MM.1S (cell line): ENCODE measurements at regions not wholly inside any gene's neighbourhood (a gene's known extent, or its start where the extent isn't known, plus 50 kb on each side); places are given as distances from the start of the nearest gene placed in this dataset.

ENCODE experiments used
- DNase-seq: peaks from one replicate; pipeline ENCODE4 v3.0.0-alpha.2; 2015
- H2AFZ ChIP-seq: fragments of 300-600 bp; sonication (generic); 2 replicates; pipeline ENCODE4 v1.6.0; 2016; ENCODE audit warnings: antibody characterized with exemption, low read length
- H3F3A ChIP-seq: fragments of 300-600 bp; sonication (generic); 2 replicates; pipeline ENCODE4 v1.6.1; 2016; ENCODE audit warnings: mild to moderate bottlenecking, antibody characterized with exemption, low read length, moderate library complexity, mixed read lengths; ENCODE audit not compliant: insufficient read depth
- H3K27ac ChIP-seq: fragments of 300-600 bp; sonication (generic); 2 replicates; pipeline ENCODE4 v1.5.1; 2016; ENCODE audit warnings: mild to moderate bottlenecking, low read length
- H3K27me3 ChIP-seq: fragments of 300-600 bp; sonication (generic); replicated peaks from 2 replicates; pipeline ENCODE4 v1.6.0; 2016; ENCODE audit warnings: low read length; ENCODE audit not compliant: insufficient read depth
- H3K36me3 ChIP-seq: fragments of 300-600 bp; sonication (generic); replicated peaks from 2 replicates; pipeline ENCODE4 v1.6.1; 2016; ENCODE audit warnings: mild to moderate bottlenecking, low read length, mixed read lengths; ENCODE audit not compliant: insufficient read depth
- H3K4me1 ChIP-seq: fragments of 300-600 bp; sonication (generic); 2 replicates; pipeline ENCODE4 v1.6.1; 2016; ENCODE audit warnings: low read length, mixed read lengths
- H3K4me2 ChIP-seq: fragments of 300-600 bp; sonication (generic); 2 replicates; pipeline ENCODE4 v1.6.0; 2016; ENCODE audit warnings: low read depth, low read length
- H3K4me3 ChIP-seq: fragments of 300-600 bp; sonication (generic); 2 replicates; pipeline ENCODE4 v1.5.1; 2016; ENCODE audit warnings: low read length, mixed read lengths
- H3K79me2 ChIP-seq: fragments of 300-600 bp; sonication (generic); 2 replicates; pipeline ENCODE4 v1.6.1; 2016; ENCODE audit warnings: mixed run types, low read length, mixed read lengths
- H3K9ac ChIP-seq: fragments of 300-600 bp; sonication (generic); 2 replicates; pipeline ENCODE4 v1.6.1; 2016; ENCODE audit warnings: low read length, mixed read lengths
- H3K9me2 ChIP-seq: fragments of 300-600 bp; sonication (generic); replicated peaks from 2 replicates; pipeline ENCODE4 v1.6.1; 2016; ENCODE audit warnings: mild to moderate bottlenecking, low read length, mixed read lengths; ENCODE audit not compliant: insufficient read depth
- H3K9me3 ChIP-seq: fragments of 300-600 bp; sonication (generic); replicated peaks from 2 replicates; pipeline ENCODE4 v1.6.1; 2016; ENCODE audit warnings: mild to moderate bottlenecking, low read length, mixed read lengths; ENCODE audit not compliant: insufficient read depth
- H4K20me1 ChIP-seq: fragments of 300-600 bp; sonication (generic); 2 replicates; pipeline ENCODE4 v1.6.1; 2016; ENCODE audit warnings: mild to moderate bottlenecking, low read length, moderate library complexity, mixed read lengths; ENCODE audit not compliant: insufficient read depth
- EZH2 ChIP-seq: fragments of 300-600 bp; sonication (generic); optimal IDR thresholded peaks from 2 replicates; pipeline ENCODE3; 2017; ENCODE audit warnings: low read depth, mild to moderate bottlenecking, antibody characterized with exemption, low read length, mixed read lengths
- EZH2phosphoT487 ChIP-seq: fragments of 300-600 bp; sonication (generic); IDR thresholded peaks from 2 replicates; pipeline ENCODE4 v1.6.1; 2018; ENCODE audit warnings: antibody characterized with exemption, low read length
- TF ChIP-seq, protein P1 (sequence below): fragments of 300-600 bp; sonication (generic); IDR thresholded peaks from 2 replicates; pipeline ENCODE4 v1.5.1; 2016; ENCODE audit warnings: antibody characterized with exemption, low read length, mixed read lengths

DNA sequence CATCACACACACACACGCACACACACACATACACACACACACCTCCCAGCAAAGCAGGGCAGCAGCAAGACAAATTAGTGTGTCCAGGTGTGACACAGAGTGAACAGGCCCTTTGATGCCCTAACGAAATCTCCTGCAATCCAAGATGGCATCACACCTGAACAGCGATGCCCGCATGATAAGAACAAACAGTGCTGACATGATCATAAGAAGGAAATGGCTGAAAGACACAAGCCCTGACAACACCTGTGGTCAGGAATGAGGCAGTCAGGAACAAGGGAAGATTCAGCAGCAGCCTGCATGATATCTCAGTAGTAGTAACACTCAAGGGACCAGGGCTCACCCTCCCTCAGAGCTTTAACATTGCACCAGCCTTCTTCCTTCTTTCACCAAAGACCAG, 156.9 kb downstream of the FAXC start:
- H3K27me3 ChIP-seq = no peaks in the 10 kb centered on the region
- no peak overlapping the region for H3K4me2 ChIP-seq
- H3K27ac ChIP-seq = no peak overlapping the region
- no peaks in the 10 kb centered on the region for H3K4me1 ChIP-seq
- no peaks in the 10 kb centered on the region for H4K20me1 ChIP-seq
- DNase-seq = no peak
- no peaks in the 10 kb centered on the region for H3F3A ChIP-seq
- H3K79me2 ChIP-seq = no peaks in the 10 kb centered on the region
- H3K36me3 ChIP-seq = no peaks in the 10 kb centered on the region
- H3K9ac ChIP-seq = no peak overlapping the region
- TF ChIP-seq EZH2phosphoT487 (no peak), EZH2 (no peak)
- TF ChIP-seq, protein P1, sequence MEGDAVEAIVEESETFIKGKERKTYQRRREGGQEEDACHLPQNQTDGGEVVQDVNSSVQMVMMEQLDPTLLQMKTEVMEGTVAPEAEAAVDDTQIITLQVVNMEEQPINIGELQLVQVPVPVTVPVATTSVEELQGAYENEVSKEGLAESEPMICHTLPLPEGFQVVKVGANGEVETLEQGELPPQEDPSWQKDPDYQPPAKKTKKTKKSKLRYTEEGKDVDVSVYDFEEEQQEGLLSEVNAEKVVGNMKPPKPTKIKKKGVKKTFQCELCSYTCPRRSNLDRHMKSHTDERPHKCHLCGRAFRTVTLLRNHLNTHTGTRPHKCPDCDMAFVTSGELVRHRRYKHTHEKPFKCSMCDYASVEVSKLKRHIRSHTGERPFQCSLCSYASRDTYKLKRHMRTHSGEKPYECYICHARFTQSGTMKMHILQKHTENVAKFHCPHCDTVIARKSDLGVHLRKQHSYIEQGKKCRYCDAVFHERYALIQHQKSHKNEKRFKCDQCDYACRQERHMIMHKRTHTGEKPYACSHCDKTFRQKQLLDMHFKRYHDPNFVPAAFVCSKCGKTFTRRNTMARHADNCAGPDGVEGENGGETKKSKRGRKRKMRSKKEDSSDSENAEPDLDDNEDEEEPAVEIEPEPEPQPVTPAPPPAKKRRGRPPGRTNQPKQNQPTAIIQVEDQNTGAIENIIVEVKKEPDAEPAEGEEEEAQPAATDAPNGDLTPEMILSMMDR = no peak
- no peak overlapping the region for H3K4me3 ChIP-seq
- no peaks in the 10 kb centered on the region for H3K9me2 ChIP-seq
- no peaks in the 10 kb centered on the region for H3K9me3 ChIP-seq
- no peak overlapping the region for H2AFZ ChIP-seq

DNA sequence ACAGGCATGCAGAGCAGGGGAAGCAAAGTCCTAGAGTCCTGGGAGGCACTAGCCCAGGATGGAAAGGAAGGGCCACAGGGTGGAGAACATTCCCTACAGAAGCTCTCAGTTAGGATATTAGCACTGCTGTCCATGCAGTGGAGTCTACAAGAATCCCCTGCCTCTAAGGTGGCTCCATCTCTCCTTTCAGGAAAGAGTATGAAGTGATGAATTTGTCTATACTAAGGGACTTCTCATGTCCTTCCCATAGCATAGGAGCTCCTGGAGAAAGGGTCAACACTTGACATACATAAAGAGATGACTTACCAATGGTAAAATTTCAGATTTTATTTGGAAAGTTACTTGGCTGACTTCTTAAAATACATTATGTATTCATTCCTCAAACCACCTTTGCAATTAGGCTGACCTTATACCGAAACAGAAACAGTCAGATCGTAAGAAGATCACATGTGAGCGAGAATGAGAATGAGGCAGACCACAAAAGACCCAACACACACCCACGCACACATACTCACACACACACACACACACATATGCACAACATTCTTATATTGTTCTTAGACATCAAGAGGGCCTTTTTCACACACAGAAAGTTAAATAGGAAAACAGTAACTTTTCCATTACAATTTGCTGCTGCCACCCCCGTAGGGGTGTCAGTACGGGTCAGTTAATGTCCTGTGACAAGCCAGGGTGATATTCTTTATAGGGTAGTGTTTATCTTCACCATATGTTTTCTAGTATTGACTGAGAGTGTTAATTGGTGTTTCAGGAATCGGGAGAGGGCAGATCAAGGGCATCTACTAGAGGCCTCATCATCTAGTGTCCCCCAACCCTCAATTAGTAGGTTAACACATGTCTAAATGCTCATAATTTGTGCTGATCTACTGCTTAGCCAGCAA, 159.4 kb downstream of the FAXC start:
- no peaks in the 10 kb centered on the region for H3K27me3 ChIP-seq
- H3K36me3 ChIP-seq = no peaks in the 10 kb centered on the region
- no peak overlapping the region for H2AFZ ChIP-seq
- H3K27ac ChIP-seq = no peak overlapping the region
- H3K79me2 ChIP-seq = no peaks in the 10 kb centered on the region
- DNase-seq = peak; percentile 9
- no peaks in the 10 kb centered on the region for H3K4me1 ChIP-seq
- no peaks in the 10 kb centered on the region for H3K9me2 ChIP-seq
- H4K20me1 ChIP-seq = no peaks in the 10 kb centered on the region
- no peak overlapping the region for H3K4me2 ChIP-seq
- no peak overlapping the region for H3K9ac ChIP-seq
- no peaks in the 10 kb centered on the region for H3F3A ChIP-seq
- TF ChIP-seq EZH2phosphoT487 (no peak), EZH2 (no peak)
- TF ChIP-seq, protein P1 = no peak
- H3K4me3 ChIP-seq = no peak overlapping the region
- H3K9me3 ChIP-seq = no peaks in the 10 kb centered on the region

DNA sequence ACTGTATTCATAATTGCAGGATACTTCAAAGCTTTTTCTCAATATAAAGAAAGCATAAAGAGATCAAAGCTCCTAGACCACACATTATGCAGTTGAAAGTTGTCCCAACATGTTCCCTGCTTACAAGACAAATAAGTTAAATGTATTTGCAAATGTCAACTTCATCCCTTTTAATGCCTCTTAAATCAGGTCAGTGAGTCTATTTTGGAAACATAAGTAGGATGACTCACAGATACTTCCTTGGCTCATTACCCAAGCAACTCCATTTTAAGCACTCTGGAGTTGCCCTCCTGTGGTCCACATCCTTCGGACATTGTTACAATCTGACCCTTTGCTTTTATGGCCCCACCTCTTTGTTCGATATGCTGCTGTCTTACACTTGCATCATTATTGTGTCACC, 162.0 kb downstream of the FAXC start:
- Histone ChIP-seq H3K4me1 (no peaks in the 10 kb centered on the region), H2AFZ (no peak overlapping the region), H3K9ac (no peak overlapping the region), H3K79me2 (no peaks in the 10 kb centered on the region), H3K9me3 (no peaks in the 10 kb centered on the region), H3K4me2 (no peak overlapping the region), H3K27ac (no peak overlapping the region), H3K36me3 (no peaks in the 10 kb centered on the region), H3F3A (no peaks in the 10 kb centered on the region), H3K4me3 (no peak overlapping the region), H3K9me2 (no peaks in the 10 kb centered on the region), H4K20me1 (no peaks in the 10 kb centered on the region), H3K27me3 (no peaks in the 10 kb centered on the region)
- no peak for DNase-seq
- TF ChIP-seq, protein P1 = no peak
- TF ChIP-seq EZH2 (no peak), EZH2phosphoT487 (no peak)
